ENCODE measurements at regions not wholly inside any gene's neighbourhood (a gene's known extent, or its start where the extent isn't known, plus 50 kb on each side); places are given as distances from the start of the nearest gene placed in this dataset.

GRCh38 chr16:80175011-80175410, 365.8 kb upstream of the DYNLRB2 start:
- Histone ChIP-seq H3K27me3 (no peaks in the 10 kb centered on the region), H3K36me3 (no peaks in the 10 kb centered on the region), H3K4me1 (no peaks in the 10 kb centered on the region), H3K9me3 (no peaks in the 10 kb centered on the region), H3K4me3 (no peak overlapping the region), H3K27ac (no peak overlapping the region)
- TF ChIP-seq POLR2A (IDR thresholded peaks at IDR 0.05) = no peak
- TF ChIP-seq CTCF (IDR thresholded peaks at IDR 0.05) = no peak
- DNase-seq = no peak

- H3K4me3 ChIP-seq = no peak overlapping the region
- no peaks in the 10 kb centered on the region for H3K27me3 ChIP-seq
- TF ChIP-seq POLR2A (IDR thresholded peaks at IDR 0.05) = no peak
- TF ChIP-seq CTCF (IDR thresholded peaks at IDR 0.05) = no peak
- no peak overlapping the region for H3K27ac ChIP-seq
- no peak for DNase-seq
- H3K4me1 ChIP-seq = no peaks in the 10 kb centered on the region
- no peaks in the 10 kb centered on the region for H3K9me3 ChIP-seq
- no peaks in the 10 kb centered on the region for H3K36me3 ChIP-seq
Measured at GRCh38 chr16:80174416-80174815, 366.4 kb upstream of the DYNLRB2 start.

- DNase-seq = no peak
- Histone ChIP-seq H3K4me1 (no peaks in the 10 kb centered on the region), H3K27me3 (no peaks in the 10 kb centered on the region), H3K9me3 (no peaks in the 10 kb centered on the region), H3K27ac (no peak overlapping the region), H3K36me3 (no peaks in the 10 kb centered on the region), H3K4me3 (no peak overlapping the region)
- TF ChIP-seq CTCF (IDR thresholded peaks at IDR 0.05) (no peak), POLR2A (IDR thresholded peaks at IDR 0.05) (no peak)
Measured at GRCh38 chr16:80171746-80172145, 369.0 kb upstream of the DYNLRB2 start.

GRCh38 chr16:80171199-80171598, 369.6 kb upstream of the DYNLRB2 start:
- Histone ChIP-seq H3K27ac (no peak overlapping the region), H3K27me3 (no peaks in the 10 kb centered on the region), H3K4me3 (no peak overlapping the region), H3K9me3 (no peaks in the 10 kb centered on the region), H3K4me1 (no peaks in the 10 kb centered on the region), H3K36me3 (no peaks in the 10 kb centered on the region)
- TF ChIP-seq CTCF (IDR thresholded peaks at IDR 0.05) = no peak
- no peak for TF ChIP-seq POLR2A (IDR thresholded peaks at IDR 0.05)
- DNase-seq = no peak

- Histone ChIP-seq H3K4me3 (no peak overlapping the region), H3K4me1 (no peaks in the 10 kb centered on the region), H3K36me3 (no peaks in the 10 kb centered on the region), H3K27me3 (no peaks in the 10 kb centered on the region), H3K27ac (no peak overlapping the region), H3K9me3 (no peaks in the 10 kb centered on the region)
- DNase-seq = no peak
- TF ChIP-seq POLR2A (IDR thresholded peaks at IDR 0.05) = no peak
- TF ChIP-seq CTCF (IDR thresholded peaks at IDR 0.05) = no peak
Measured at GRCh38 chr16:80167657-80168390, 373.0 kb upstream of the DYNLRB2 start.

- TF ChIP-seq POLR2A (IDR thresholded peaks at IDR 0.05) (no peak), CTCF (IDR thresholded peaks at IDR 0.05) (no peak)
- H3K4me1 ChIP-seq = no peaks in the 10 kb centered on the region
- no peak for DNase-seq
- no peaks in the 10 kb centered on the region for H3K27me3 ChIP-seq
- H3K27ac ChIP-seq = no peak overlapping the region
- H3K36me3 ChIP-seq = no peaks in the 10 kb centered on the region
- H3K9me3 ChIP-seq = no peaks in the 10 kb centered on the region
- H3K4me3 ChIP-seq = no peak overlapping the region
Measured at GRCh38 chr16:80166082-80166481, 374.7 kb upstream of the DYNLRB2 start.

Data from Peyer's patch (tissue), 4 donors.